Superior temporal gyrus (tissue), 1 donor: ENCODE measurements at regions not wholly inside any gene's neighbourhood (a gene's known extent, or its start where the extent isn't known, plus 50 kb on each side); places are given as distances from the start of the nearest gene placed in this dataset.

ENCODE experiments used
- DNase-seq: peaks from one replicate; pipeline ENCODE4 v3.0.0-alpha.2; 2016; ENCODE audit errors: extremely low spot score

DNA sequence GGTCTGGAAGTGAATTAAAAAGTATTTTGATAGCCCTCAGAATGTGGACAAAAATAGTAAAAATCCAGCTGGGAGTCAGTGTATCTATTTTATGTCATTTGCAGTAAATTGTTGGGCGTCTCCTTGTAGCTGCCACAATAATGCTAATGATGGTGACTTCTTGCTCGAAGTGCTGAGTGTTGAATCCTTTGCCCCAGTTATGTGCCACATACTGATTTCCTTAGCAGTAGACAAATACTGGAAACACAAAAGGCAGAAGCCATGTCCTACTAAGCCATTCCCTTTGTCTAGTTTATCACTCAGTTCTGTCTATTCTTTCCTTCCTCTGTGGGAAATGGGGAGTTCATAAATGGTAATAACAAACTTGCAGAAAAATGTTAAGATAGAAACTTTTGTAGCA, 70.7 kb upstream of the CXADR start:
- DNase-seq = no peak

DNA sequence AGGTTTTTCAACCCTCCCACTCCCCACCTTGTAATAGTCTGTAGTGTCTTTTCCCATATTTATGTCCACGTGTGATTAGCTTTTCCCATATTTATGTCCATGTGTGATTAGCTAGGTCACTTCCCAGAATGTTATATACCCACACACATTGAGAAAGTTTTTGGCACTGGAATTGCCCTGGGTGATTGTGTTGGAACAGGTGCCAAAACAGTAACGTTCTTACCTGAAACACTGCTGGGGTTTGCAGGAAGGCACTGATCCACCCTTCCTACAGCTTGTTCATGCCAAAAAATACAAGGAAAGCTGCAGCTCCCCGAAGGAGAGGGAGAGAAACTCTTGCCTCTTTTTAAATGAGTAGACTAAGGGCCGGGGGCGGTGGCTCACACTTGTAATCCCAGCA, 68.0 kb upstream of the CXADR start:
- no peak for DNase-seq

GRCh38 chr21:17446737-17447136, 66.1 kb upstream of the CXADR start:
- no peak for DNase-seq

DNA sequence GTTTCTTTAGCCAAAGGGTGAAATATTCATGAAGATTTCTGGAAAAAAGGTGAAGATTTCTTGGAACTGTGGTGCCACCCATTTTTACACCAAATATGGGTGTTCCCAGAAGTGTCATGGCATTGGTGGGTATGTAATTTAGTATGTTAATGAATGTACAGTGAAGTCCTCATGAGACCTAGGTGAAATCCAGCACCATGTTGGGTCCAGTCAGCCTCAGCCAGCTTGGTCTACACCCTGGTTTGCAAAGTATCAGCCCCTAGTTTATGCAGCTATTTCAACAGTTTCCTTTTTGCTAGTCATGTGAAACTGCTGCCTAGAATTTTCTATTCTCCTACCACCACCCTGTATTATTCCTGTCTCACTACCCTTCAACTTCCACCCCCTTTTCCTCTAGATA, 63.1 kb upstream of the CXADR start:
- DNase-seq = no peak

- no peak for DNase-seq
Measured at GRCh38 chr21:17451364-17451891, 61.4 kb upstream of the CXADR start.

DNA sequence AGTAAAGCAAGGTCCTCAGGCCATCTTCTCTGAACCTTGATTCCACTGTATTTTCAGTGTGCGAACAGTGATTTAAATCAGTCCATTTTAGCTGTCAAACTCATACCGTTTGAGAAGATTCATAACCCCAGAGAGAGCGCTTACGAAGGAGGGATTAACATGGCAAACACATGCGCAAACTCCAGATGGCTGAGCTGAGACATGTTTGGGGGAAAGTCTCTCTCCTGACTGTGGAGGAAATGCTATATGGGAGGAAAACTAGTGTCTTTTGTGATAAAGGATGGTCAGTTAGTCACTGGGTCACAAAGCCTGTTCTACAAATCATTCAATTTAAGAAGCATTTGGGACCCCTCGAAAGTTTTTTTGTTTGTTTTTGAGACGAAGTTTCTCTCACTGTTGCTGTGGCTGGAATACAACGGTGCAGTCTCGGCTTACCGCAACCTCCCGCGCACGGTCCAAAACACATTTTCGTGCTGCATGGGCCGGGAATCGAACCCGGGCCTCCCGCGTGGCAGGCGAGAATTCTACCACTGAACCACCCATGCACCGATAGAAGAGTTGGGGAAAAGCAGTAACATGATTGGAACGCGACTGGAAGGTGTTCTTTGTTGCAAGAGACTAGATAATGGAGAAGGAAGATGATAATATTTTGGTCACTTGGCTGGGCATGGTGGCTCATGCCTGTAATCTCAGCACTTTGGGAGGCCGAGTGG, 58.4 kb upstream of the CXADR start:
- peak; percentile 80 for DNase-seq

DNA sequence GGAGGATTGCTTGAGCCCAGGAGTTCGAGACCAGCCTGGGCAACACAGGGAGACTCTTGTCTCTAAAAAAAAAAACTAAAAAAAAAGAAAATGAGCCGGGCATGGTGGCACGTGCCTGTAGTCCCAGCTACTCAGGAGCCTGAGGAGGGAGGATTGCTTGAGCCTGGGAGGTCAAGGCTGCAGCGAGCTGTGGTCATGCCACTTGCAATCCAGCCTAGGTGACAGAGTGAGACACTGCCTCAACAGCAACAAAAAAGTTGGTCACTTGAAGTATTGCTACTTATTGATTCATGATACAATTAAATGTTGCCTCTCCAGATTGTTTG, 57.9 kb upstream of the CXADR start:
- no peak for DNase-seq

DNA sequence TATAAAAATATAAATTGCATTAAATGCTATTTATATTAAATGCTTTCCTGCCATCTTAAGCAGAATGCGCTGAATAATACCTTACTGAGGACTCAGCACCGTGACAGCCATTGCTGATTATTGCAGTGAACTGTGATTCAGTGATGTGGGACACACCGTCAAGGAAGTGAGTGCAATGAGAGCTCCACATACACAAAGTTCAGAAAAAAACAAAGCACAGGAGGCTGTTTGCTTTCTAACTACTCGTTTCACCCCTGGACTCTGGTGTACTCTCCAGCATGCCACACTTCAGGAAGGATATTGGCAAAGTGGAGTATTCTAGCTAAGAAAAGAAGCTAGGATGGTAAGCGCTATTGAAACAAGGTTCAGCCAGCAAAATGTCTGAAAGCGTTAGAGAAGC, 57.4 kb upstream of the CXADR start:
- DNase-seq = no peak

DNA sequence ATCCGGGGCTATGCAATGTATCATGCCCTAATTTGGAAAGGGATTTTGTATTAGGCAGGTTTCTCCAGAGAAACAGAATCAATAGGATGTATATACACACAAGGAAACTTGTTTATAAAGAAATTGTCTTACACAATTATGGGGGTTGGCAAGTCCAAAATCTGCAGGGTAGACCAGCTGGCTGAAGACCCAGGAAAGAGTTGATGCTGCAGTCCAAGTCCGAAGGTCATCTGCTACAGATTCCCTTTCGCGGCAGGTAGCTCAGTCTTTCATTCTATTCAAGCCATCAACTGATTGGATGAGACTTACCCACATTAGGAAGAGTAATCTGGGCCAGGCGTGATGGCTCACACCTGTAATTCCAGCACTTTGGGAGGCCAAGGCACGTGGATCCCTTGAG, 54.6 kb upstream of the CXADR start:
- DNase-seq = no peak

- no peak for DNase-seq
Measured at GRCh38 chr21:17460094-17460493, 52.7 kb upstream of the CXADR start.

DNA sequence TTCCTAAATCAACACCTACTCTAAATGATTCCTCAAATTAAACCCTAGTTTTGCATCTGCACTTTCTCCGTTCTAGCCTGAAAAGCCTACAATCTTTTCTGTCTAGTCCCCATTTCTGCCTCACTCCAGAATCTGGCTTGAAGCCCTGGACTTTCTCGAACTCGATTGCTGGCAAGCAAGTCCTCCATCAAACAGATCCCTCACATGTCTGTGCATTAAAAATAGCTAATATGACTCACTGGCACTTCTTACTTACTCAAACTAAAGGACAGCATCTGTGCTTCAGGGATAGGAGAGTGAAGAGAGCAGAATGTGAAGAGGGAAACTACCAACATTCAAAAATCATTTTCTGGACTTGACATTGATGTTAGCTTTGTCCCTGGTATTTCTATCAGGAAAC, 51.8 kb upstream of the CXADR start:
- peak; percentile 87 for DNase-seq

DNA sequence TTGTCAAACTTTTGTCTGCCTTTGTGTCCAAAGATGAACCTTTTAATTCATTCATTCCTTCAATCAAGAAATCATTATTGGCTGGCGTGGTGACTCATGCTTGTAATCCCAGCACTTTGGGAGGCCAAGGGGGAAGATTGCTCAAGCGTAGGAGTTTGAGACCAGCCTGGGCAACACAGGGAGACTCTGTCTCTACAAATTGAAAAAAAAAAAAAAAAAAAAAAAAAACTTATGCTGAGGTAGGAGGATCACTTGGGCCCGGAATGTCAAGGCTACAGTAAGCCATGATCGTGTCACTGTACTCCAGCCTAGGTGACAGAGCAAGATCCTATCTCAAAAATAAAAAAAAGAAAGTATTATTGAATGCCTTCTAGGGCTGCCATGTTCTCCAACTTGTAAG, 51.3 kb upstream of the CXADR start:
- no peak for DNase-seq

GRCh38 chr21:17462276-17462981, 50.4 kb upstream of the CXADR start:
- DNase-seq = no peak
